PC-9 (cell line): ENCODE measurements at regions not wholly inside any gene's neighbourhood (a gene's known extent, or its start where the extent isn't known, plus 50 kb on each side); places are given as distances from the start of the nearest gene placed in this dataset.

ENCODE experiments used
- BruUV-seq: library from RNA; stranded (reverse); fragments of 400-500 nt; replicated peaks from 2 replicates; lab custom pipeline; 2021; lab: Mats Ljungman, UMichigan
- CTCF ChIA-PET: fragments of 300-600 bp; sonication (Branson Sonifier 250); formaldehyde crosslinking; loops from one replicate; lab custom pipeline; 2022; ENCODE audit warnings: antibody characterized with exemption; lab: Charles Lee
- POLR2A ChIA-PET: fragments of 300-600 bp; sonication (Branson Sonifier 250); formaldehyde crosslinking; loops from one replicate; lab custom pipeline; 2022; ENCODE audit warnings: antibody characterized with exemption; ENCODE audit not compliant: unreplicated experiment; lab: Charles Lee
- DNase-seq, 2 experiments: peaks; one replicate each; pipeline versions ENCODE4 v3.0.0 to v3.0.0-alpha.2; 2015 to 2022; ENCODE audit warnings: mixed read lengths in 1 of 2
- H2AFZ ChIP-seq: fragments of 200-600 bp; sonication (generic); 2 replicates; pipeline ENCODE4 v1.8.1; 2017; ENCODE audit warnings: antibody characterized with exemption
- H3F3A ChIP-seq: fragments of 200-600 bp; sonication (generic); 2 replicates; pipeline ENCODE4 v1.8.1; 2017; ENCODE audit warnings: antibody characterized with exemption, mild to moderate bottlenecking, low read depth; ENCODE audit not compliant: insufficient read depth
- H3K27ac ChIP-seq: fragments of 200-600 bp; sonication (generic); 2 replicates; pipeline ENCODE4 v1.6.1; 2016; ENCODE audit warnings: mixed run types
- H3K27me3 ChIP-seq: fragments of 200-600 bp; sonication (generic); 2 replicates; pipeline ENCODE4 v1.6.1; 2016; ENCODE audit warnings: low read depth, mixed run types; ENCODE audit not compliant: insufficient read depth
- H3K36me3 ChIP-seq: fragments of 200-600 bp; sonication (generic); 2 replicates; pipeline ENCODE4 v1.6.1; 2016; ENCODE audit warnings: low read depth, mixed run types
- H3K4me1 ChIP-seq: fragments of 200-600 bp; sonication (generic); replicated peaks from 2 replicates; pipeline ENCODE4 v1.6.1; 2016; ENCODE audit warnings: mixed run types; ENCODE audit not compliant: insufficient read depth
- H3K4me2 ChIP-seq: fragments of 200-600 bp; sonication (generic); 2 replicates; pipeline ENCODE4 v1.6.1; 2017; ENCODE audit warnings: mixed run types
- H3K4me3 ChIP-seq: fragments of 200-600 bp; sonication (generic); 2 replicates; pipeline ENCODE4 v1.6.1; 2016; ENCODE audit warnings: mixed run types
- H3K79me2 ChIP-seq: fragments of 200-600 bp; sonication (generic); 2 replicates; pipeline ENCODE4 v1.6.1; 2017; ENCODE audit warnings: low read depth, mixed run types
- H3K9me2 ChIP-seq: fragments of 200-600 bp; sonication (generic); 2 replicates; pipeline ENCODE4 v1.8.1; 2017; ENCODE audit warnings: mild to moderate bottlenecking; ENCODE audit not compliant: insufficient read depth
- H3K9me3 ChIP-seq: fragments of 200-600 bp; sonication (generic); 2 replicates; pipeline ENCODE4 v1.8.1; 2016; ENCODE audit warnings: low read depth; ENCODE audit not compliant: insufficient read depth
- H4K20me1 ChIP-seq: fragments of 200-600 bp; sonication (generic); 2 replicates; pipeline ENCODE4 v1.8.1; 2017; ENCODE audit not compliant: insufficient read depth
- EZH2 ChIP-seq: fragments of 200-600 bp; sonication (generic); IDR thresholded peaks from 2 replicates; pipeline ENCODE4 v1.8.0; 2017; ENCODE audit warnings: antibody characterized with exemption, low read depth
- intact Hi-C: fragments of 100-400 bp; cut with micrococcal nuclease; formaldehyde crosslinking; loops from one replicate; pipeline ENCODE4 v1.10.0; 2022; ENCODE audit not compliant: unreplicated experiment
- TF ChIP-seq, protein P1 (sequence below): fragments of 200-600 bp; sonication (generic); conservative IDR thresholded peaks from 2 replicates; pipeline ENCODE4 v1.6.1; 2017; ENCODE audit warnings: mixed run types, antibody characterized with exemption, mild to moderate bottlenecking, moderate library complexity

DNA sequence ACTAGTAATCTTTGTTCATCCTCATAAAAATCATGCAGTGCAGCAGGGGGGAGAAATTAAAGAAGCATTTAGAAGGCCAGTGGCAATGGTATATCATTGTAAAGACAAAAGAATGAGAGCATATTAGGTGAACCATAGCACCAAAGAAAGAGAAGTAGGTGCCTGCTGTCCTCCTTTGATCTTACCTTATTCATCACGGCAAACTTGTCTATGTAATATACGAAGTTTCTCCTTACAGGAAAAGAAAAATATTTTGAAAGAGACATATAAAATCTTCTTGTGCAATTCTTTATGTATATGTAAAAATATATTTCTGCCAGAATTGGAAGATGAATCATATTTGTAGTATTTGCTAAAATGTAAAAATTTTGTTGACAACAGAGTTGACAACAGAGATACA is 411.3 kb upstream of the ARRDC3 start:
- DNase-seq, result peak in 1 of 2 experiments; percentile 64

GRCh38 chr5:91787718-91788117 is 404.6 kb upstream of the ARRDC3 start:
- peak in 1 of 2 experiments; percentile 94 for DNase-seq
- intact Hi-C loops, result loop anchor here (10.0 kb wide), 1 partner anchor 57 kb away; no protein-coding TSS in a partner anchor
- Histone ChIP-seq H3K4me1 (peaks cover 22% of the 10 kb centered on the region), H3K4me2 (peak overlapping the region; percentile 45), H3K27ac (peak overlapping the region; percentile 28; the same call in 1 of the 2 replicates), H3K9me2 (no peaks in the 10 kb centered on the region), H3K4me3 (no peak overlapping the region), H3K27me3 (no peaks in the 10 kb centered on the region), H3K36me3 (no peaks in the 10 kb centered on the region), H3F3A (peaks cover 16% of the 10 kb centered on the region), H3K9me3 (peaks cover 6% of the 10 kb centered on the region; the same call in 1 of the 2 replicates), H3K79me2 (no peaks in the 10 kb centered on the region), H4K20me1 (no peaks in the 10 kb centered on the region), H2AFZ (no peak overlapping the region)
- ChIA-PET CTCF (no interaction called here), POLR2A (no interaction called here)
- no peak for TF ChIP-seq EZH2
- TF ChIP-seq, protein P1, sequence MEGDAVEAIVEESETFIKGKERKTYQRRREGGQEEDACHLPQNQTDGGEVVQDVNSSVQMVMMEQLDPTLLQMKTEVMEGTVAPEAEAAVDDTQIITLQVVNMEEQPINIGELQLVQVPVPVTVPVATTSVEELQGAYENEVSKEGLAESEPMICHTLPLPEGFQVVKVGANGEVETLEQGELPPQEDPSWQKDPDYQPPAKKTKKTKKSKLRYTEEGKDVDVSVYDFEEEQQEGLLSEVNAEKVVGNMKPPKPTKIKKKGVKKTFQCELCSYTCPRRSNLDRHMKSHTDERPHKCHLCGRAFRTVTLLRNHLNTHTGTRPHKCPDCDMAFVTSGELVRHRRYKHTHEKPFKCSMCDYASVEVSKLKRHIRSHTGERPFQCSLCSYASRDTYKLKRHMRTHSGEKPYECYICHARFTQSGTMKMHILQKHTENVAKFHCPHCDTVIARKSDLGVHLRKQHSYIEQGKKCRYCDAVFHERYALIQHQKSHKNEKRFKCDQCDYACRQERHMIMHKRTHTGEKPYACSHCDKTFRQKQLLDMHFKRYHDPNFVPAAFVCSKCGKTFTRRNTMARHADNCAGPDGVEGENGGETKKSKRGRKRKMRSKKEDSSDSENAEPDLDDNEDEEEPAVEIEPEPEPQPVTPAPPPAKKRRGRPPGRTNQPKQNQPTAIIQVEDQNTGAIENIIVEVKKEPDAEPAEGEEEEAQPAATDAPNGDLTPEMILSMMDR, result no peak
- no TSS peak for BruUV-seq

More for the DNA sequence above, 411.3 kb upstream of the ARRDC3 start:
- no TSS peak for BruUV-seq
- ChIA-PET CTCF (no interaction called here), POLR2A (no interaction called here)
- no peaks in the 10 kb centered on the region for H3K27me3 ChIP-seq
- no peaks in the 10 kb centered on the region for H4K20me1 ChIP-seq
- no peaks in the 10 kb centered on the region for H3K9me2 ChIP-seq
- H3K27ac ChIP-seq, result peak overlapping the region; percentile 53
- H2AFZ ChIP-seq, result peak overlapping the region; percentile 41
- H3K36me3 ChIP-seq, result no peaks in the 10 kb centered on the region
- H3K4me3 ChIP-seq, result peak overlapping the region; percentile 18; the same call in 1 of the 2 replicates
- intact Hi-C loops, result no loop called here
- peaks cover 24% of the 10 kb centered on the region for H3K4me1 ChIP-seq
- H3K79me2 ChIP-seq, result no peaks in the 10 kb centered on the region
- no peak for TF ChIP-seq EZH2
- TF ChIP-seq, protein P1, result no peak
- H3K4me2 ChIP-seq, result peak overlapping the region; percentile 53
- no peaks in the 10 kb centered on the region; the same call in 1 of the 2 replicates for H3F3A ChIP-seq
- H3K9me3 ChIP-seq, result no peaks in the 10 kb centered on the region; the same call in 1 of the 2 replicates

DNA sequence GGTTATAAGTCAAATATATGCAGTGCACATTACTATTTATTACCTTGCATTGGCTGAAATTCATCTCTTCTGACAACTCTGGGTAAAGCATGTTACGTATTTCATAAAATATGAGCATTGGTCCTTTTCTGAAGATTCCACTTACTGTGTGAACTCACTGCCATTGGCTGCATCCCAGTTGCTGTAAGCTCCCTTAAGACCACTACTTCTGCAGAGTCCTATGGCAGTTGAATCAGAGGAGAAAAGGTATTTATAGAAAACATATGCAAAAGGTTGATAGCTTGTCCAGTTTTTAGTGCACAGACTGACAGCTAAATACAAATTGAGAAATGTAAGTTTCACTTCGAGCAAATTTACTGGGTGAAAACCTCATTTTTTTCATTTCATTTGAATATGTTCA is 394.6 kb upstream of the ARRDC3 start:
- Histone ChIP-seq H3K9me2 (no peaks in the 10 kb centered on the region), H3K79me2 (no peaks in the 10 kb centered on the region), H4K20me1 (no peaks in the 10 kb centered on the region), H3K4me2 (no peak overlapping the region), H3F3A (no peaks in the 10 kb centered on the region), H2AFZ (no peak overlapping the region), H3K4me3 (no peak overlapping the region), H3K9me3 (no peaks in the 10 kb centered on the region), H3K27me3 (no peaks in the 10 kb centered on the region), H3K4me1 (no peaks in the 10 kb centered on the region), H3K27ac (no peak overlapping the region), H3K36me3 (no peaks in the 10 kb centered on the region)
- CTCF ChIA-PET, result no interaction called here
- POLR2A ChIA-PET, result no interaction called here
- BruUV-seq, result no TSS peak
- intact Hi-C loops, result no loop called here
- TF ChIP-seq, protein P1, result no peak
- TF ChIP-seq EZH2, result no peak
- no peak for DNase-seq
